Transverse colon (tissue), 3 donors: ENCODE measurements at regions not wholly inside any gene's neighbourhood (a gene's known extent, or its start where the extent isn't known, plus 50 kb on each side); places are given as distances from the start of the nearest gene placed in this dataset.

Source experiments
- CTCF ChIP-seq, 5 experiments: fragments of 200-600 bp in 3 of 5; fragments of 450-650 bp in 2 of 5; sonication (generic) in 3 of 5; IDR thresholded peaks; 1 replicate in 2 of 5; 2 replicates in 3 of 5; pipeline ENCODE4 v1.5.1; 2016 to 2017; ENCODE audit warnings: antibody characterized with exemption in 5 of 5, inconsistent platforms in 3 of 5, mild to moderate bottlenecking in 2 of 5, moderate library complexity in 1 of 5
- POLR2A ChIP-seq: fragments of 450-650 bp; IDR thresholded peaks from one replicate; pipeline ENCODE4 v1.6.1; 2016; ENCODE audit warnings: antibody characterized with exemption, mild to moderate bottlenecking, moderate library complexity

- TF ChIP-seq CTCF (IDR thresholded peaks at IDR 0.05) (no peak), POLR2A (no peak)
These were observed 853.9 kb downstream of the LRRTM4 start for GRCh38 chr2:76668279-76668678.
